GM10248 (cell line): ENCODE measurements at regions not wholly inside any gene's neighbourhood (a gene's known extent, or its start where the extent isn't known, plus 50 kb on each side); places are given as distances from the start of the nearest gene placed in this dataset.
A peak's percentile ranks its signal among the peaks of the same experiment; 100 is the strongest.
"Not testable (repeated sequence)": the region's sequence is repeated elsewhere in the genome, so short reads cannot be mapped to it uniquely, and the experiment has no call there.

Source experiments
- CTCF ChIA-PET: fragments of 300-600 bp; sonication (Branson Sonifier 250); formaldehyde crosslinking; extraction: SDS; loops from one replicate; lab custom pipeline; 2021; ENCODE audit warnings: antibody characterized with exemption; lab: Yijun Ruan, JAX
- POLR2A ChIA-PET: fragments of 350-650 bp; sonication (Branson Sonifier 250); formaldehyde crosslinking; extraction: SDS; loops from one replicate; lab custom pipeline; 2020; ENCODE audit warnings: antibody characterized with exemption; lab: Yijun Ruan, JAX
- DNase-seq: peaks from one replicate; pipeline ENCODE4 v3.0.0; 2012; ENCODE audit errors: extremely low spot score
- CTCF ChIP-seq: IDR thresholded peaks from 2 replicates; pipeline ENCODE4 v1.5.1; 2012; ENCODE audit warnings: mild to moderate bottlenecking, low read depth; ENCODE audit errors: extremely low read depth, missing control alignments, control extremely low read depth

GRCh38 chr17:15849054-15849453, 95.9 kb upstream of the ADORA2B start:
- peak; percentile 27 for TF ChIP-seq CTCF
- peak; percentile 9 for DNase-seq
- CTCF ChIA-PET, POLR2A ChIA-PET: not testable (repeated sequence)

GRCh38 chr17:15850071-15850470, 94.9 kb upstream of the ADORA2B start:
- CTCF ChIA-PET, DNase-seq: not testable (repeated sequence)
- POLR2A ChIA-PET, result interaction anchor here (0.7 kb wide), 1 partner anchor 141 kb away, joined by 3 read pairs; no protein-coding TSS in a partner anchor

- DNase-seq, POLR2A ChIA-PET, CTCF ChIA-PET: not testable (repeated sequence)
Measured at GRCh38 chr17:15850687-15851086, 94.2 kb upstream of the ADORA2B start.

GRCh38 chr17:15852863-15853262, 92.1 kb upstream of the ADORA2B start:
- CTCF ChIA-PET, DNase-seq, POLR2A ChIA-PET: not testable (repeated sequence)

- POLR2A ChIA-PET, DNase-seq, CTCF ChIA-PET: not testable (repeated sequence)
Measured at GRCh38 chr17:15856191-15856590, 88.7 kb upstream of the ADORA2B start.

GRCh38 chr17:15856745-15857144, 88.2 kb upstream of the ADORA2B start:
- CTCF ChIA-PET, POLR2A ChIA-PET, DNase-seq: not testable (repeated sequence)

- CTCF ChIA-PET, POLR2A ChIA-PET, DNase-seq: not testable (repeated sequence)
Measured at GRCh38 chr17:15858082-15858481, 86.8 kb upstream of the ADORA2B start.

GRCh38 chr17:15860774-15861173, 84.2 kb upstream of the ADORA2B start:
- DNase-seq, CTCF ChIA-PET, POLR2A ChIA-PET: not testable (repeated sequence)

- POLR2A ChIA-PET, DNase-seq, CTCF ChIA-PET: not testable (repeated sequence)
Measured at GRCh38 chr17:15864061-15864460, 80.9 kb upstream of the ADORA2B start.

- POLR2A ChIA-PET, CTCF ChIA-PET, DNase-seq: not testable (repeated sequence)
Measured at GRCh38 chr17:15864472-15864871, 80.5 kb upstream of the ADORA2B start.

- POLR2A ChIA-PET, DNase-seq, CTCF ChIA-PET: not testable (repeated sequence)
Measured at GRCh38 chr17:15866015-15866414, 78.9 kb upstream of the ADORA2B start.

- CTCF ChIA-PET, POLR2A ChIA-PET, DNase-seq: not testable (repeated sequence)
Measured at GRCh38 chr17:15867331-15867730, 77.6 kb upstream of the ADORA2B start.

- CTCF ChIA-PET, POLR2A ChIA-PET, DNase-seq: not testable (repeated sequence)
Measured at GRCh38 chr17:15869868-15870267, 75.1 kb upstream of the ADORA2B start.

GRCh38 chr17:15872677-15873076, 72.3 kb upstream of the ADORA2B start:
- POLR2A ChIA-PET, DNase-seq, CTCF ChIA-PET: not testable (repeated sequence)

GRCh38 chr17:15877882-15878500, 66.9 kb upstream of the ADORA2B start:
- POLR2A ChIA-PET, DNase-seq, CTCF ChIA-PET: not testable (repeated sequence)
